Forelimb muscle (tissue), 1 donor: ENCODE measurements at regions not wholly inside any gene's neighbourhood (a gene's known extent, or its start where the extent isn't known, plus 50 kb on each side); places are given as distances from the start of the nearest gene placed in this dataset.

Experiments used
- DNase-seq: peaks from one replicate; pipeline ENCODE4 v3.0.0-alpha.2; 2013; ENCODE audit warnings: low read depth

- no peak for DNase-seq
Observed at GRCh38 chr2:150007815-150008430, 420.3 kb upstream of the MMADHC start.

- no peak for DNase-seq
Observed at GRCh38 chr2:150006591-150006990, 419.0 kb upstream of the MMADHC start.

GRCh38 chr2:150003544-150003943, 416.0 kb upstream of the MMADHC start:
- no peak for DNase-seq

- no peak for DNase-seq
Observed at GRCh38 chr2:150001788-150002187, 414.2 kb upstream of the MMADHC start.

- no peak for DNase-seq
Observed at GRCh38 chr2:149996901-149997300, 409.3 kb upstream of the MMADHC start.

GRCh38 chr2:149994057-149994728, 406.6 kb upstream of the MMADHC start:
- no peak for DNase-seq

GRCh38 chr2:149993316-149993715, 405.7 kb upstream of the MMADHC start:
- DNase-seq, result no peak

- DNase-seq, result no peak
Observed at GRCh38 chr2:149991576-149991975, 404.0 kb upstream of the MMADHC start.

- DNase-seq, result no peak
Observed at GRCh38 chr2:149990965-149991364, 403.4 kb upstream of the MMADHC start.

- no peak for DNase-seq
Observed at GRCh38 chr2:149989447-149990063, 402.0 kb upstream of the MMADHC start.

GRCh38 chr2:149988361-149988760, 400.8 kb upstream of the MMADHC start:
- DNase-seq, result no peak

GRCh38 chr2:149986861-149987260, 399.3 kb upstream of the MMADHC start:
- DNase-seq, result no peak

- no peak for DNase-seq
Observed at GRCh38 chr2:149984311-149984710, 396.7 kb upstream of the MMADHC start.

- DNase-seq, result no peak
Observed at GRCh38 chr2:149972066-149972465, 384.5 kb upstream of the MMADHC start.

GRCh38 chr2:149954981-149955600, 367.5 kb upstream of the MMADHC start:
- no peak for DNase-seq

GRCh38 chr2:149953627-149954026, 366.1 kb upstream of the MMADHC start:
- no peak for DNase-seq

- no peak for DNase-seq
Observed at GRCh38 chr2:149931486-149931885, 343.9 kb upstream of the MMADHC start.

- DNase-seq, result no peak
Observed at GRCh38 chr2:149928011-149928410, 340.4 kb upstream of the MMADHC start.

GRCh38 chr2:149926149-149926548, 338.6 kb upstream of the MMADHC start:
- DNase-seq, result no peak

- DNase-seq, result no peak
Observed at GRCh38 chr2:149924549-149925213, 337.1 kb upstream of the MMADHC start.

- DNase-seq, result no peak
Observed at GRCh38 chr2:149924028-149924427, 336.5 kb upstream of the MMADHC start.

GRCh38 chr2:149921911-149922616, 334.5 kb upstream of the MMADHC start:
- no peak for DNase-seq
